ENCODE measurements at regions not wholly inside any gene's neighbourhood (a gene's known extent, or its start where the extent isn't known, plus 50 kb on each side); places are given as distances from the start of the nearest gene placed in this dataset.

- H3K9me2 ChIP-seq (replicated peaks; ENCODE audit: insufficient read depth, low read length): no peaks in the 10 kb centered on the region
- H3K9me3 ChIP-seq (ENCODE audit: insufficient read depth, low read length): no peaks in the 10 kb centered on the region
- H3K36me3 ChIP-seq (ENCODE audit: low read length): no peaks in the 10 kb centered on the region
- no peak overlapping the region for H2AFZ ChIP-seq (ENCODE audit: low read depth, low read length, severe bottlenecking)
- H4K20me1 ChIP-seq (ENCODE audit: low read depth, low read length): no peaks in the 10 kb centered on the region
- H3K9ac ChIP-seq (ENCODE audit: low read length): no peak overlapping the region
- H3K27ac ChIP-seq (ENCODE audit: low read depth, low read length): no peak overlapping the region
- TF ChIP-seq CTCF (IDR thresholded peaks at IDR 0.05; ENCODE audit: insufficient read depth, low read length, poor library complexity, severe bottlenecking) (no peak), EZH2phosphoT487 (conservative IDR thresholded peaks at IDR 0.05; ENCODE audit: low read length) (no peak)
- H3K27me3 ChIP-seq (ENCODE audit: low read length): no peaks in the 10 kb centered on the region
- H3F3A ChIP-seq (ENCODE audit: insufficient read depth): no peaks in the 10 kb centered on the region
- no peak overlapping the region for H3K4me2 ChIP-seq (ENCODE audit: low read depth, low read length, poor library complexity, severe bottlenecking)
- no peak overlapping the region for H3K4me3 ChIP-seq (ENCODE audit: insufficient read depth, low read length, poor library complexity, severe bottlenecking)
- no peaks in the 10 kb centered on the region for H3K79me2 ChIP-seq (ENCODE audit: insufficient read depth, low read length)
Measured at GRCh38 chr6:102417368-102417998, 1024.0 kb downstream of the GRIK2 start.

GRCh38 chr6:102415891-102416290, 1022.4 kb downstream of the GRIK2 start:
- Histone ChIP-seq H3K9me3 (ENCODE audit: insufficient read depth, low read length) (no peaks in the 10 kb centered on the region), H3K79me2 (ENCODE audit: insufficient read depth, low read length) (no peaks in the 10 kb centered on the region), H3K4me2 (ENCODE audit: low read depth, low read length, poor library complexity, severe bottlenecking) (no peak overlapping the region), H3F3A (ENCODE audit: insufficient read depth) (no peaks in the 10 kb centered on the region), H3K36me3 (ENCODE audit: low read length) (no peaks in the 10 kb centered on the region), H3K27me3 (ENCODE audit: low read length) (no peaks in the 10 kb centered on the region), H3K4me3 (ENCODE audit: insufficient read depth, low read length, poor library complexity, severe bottlenecking) (no peak overlapping the region), H4K20me1 (ENCODE audit: low read depth, low read length) (no peaks in the 10 kb centered on the region), H2AFZ (ENCODE audit: low read depth, low read length, severe bottlenecking) (no peak overlapping the region), H3K9ac (ENCODE audit: low read length) (no peak overlapping the region), H3K27ac (ENCODE audit: low read depth, low read length) (no peak overlapping the region), H3K9me2 (replicated peaks; ENCODE audit: insufficient read depth, low read length) (no peaks in the 10 kb centered on the region)
- TF ChIP-seq CTCF (IDR thresholded peaks at IDR 0.05; ENCODE audit: insufficient read depth, low read length, poor library complexity, severe bottlenecking): no peak
- no peak for TF ChIP-seq EZH2phosphoT487 (conservative IDR thresholded peaks at IDR 0.05; ENCODE audit: low read length)

DNA sequence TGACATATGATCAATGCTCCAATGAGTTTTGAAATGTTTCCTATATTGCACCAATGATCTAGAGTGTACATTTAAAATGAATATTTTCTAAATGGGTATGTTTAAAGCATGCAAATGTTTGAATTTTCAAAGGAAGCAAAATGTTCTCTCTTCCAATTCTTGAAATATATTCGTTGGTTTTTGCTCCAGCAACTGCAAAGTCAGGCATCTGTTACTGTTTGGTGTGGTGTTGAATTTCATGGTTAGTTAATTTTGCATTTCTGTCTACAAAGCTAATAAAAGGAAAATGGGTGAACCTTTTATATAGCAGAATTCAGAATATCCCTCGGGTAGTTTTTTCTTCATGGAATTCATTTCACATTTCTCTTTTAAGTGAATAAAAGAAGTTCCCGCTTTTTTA, 1018.3 kb downstream of the GRIK2 start:
- H3K36me3 ChIP-seq (ENCODE audit: low read length): no peaks in the 10 kb centered on the region
- no peaks in the 10 kb centered on the region for H4K20me1 ChIP-seq (ENCODE audit: low read depth, low read length)
- H3K79me2 ChIP-seq (ENCODE audit: insufficient read depth, low read length): no peaks in the 10 kb centered on the region
- H3F3A ChIP-seq (ENCODE audit: insufficient read depth): no peaks in the 10 kb centered on the region
- H3K4me2 ChIP-seq (ENCODE audit: low read depth, low read length, poor library complexity, severe bottlenecking): no peak overlapping the region
- no peak overlapping the region for H3K9ac ChIP-seq (ENCODE audit: low read length)
- H3K4me3 ChIP-seq (ENCODE audit: insufficient read depth, low read length, poor library complexity, severe bottlenecking): no peak overlapping the region
- H3K27me3 ChIP-seq (ENCODE audit: low read length): no peaks in the 10 kb centered on the region
- TF ChIP-seq CTCF (IDR thresholded peaks at IDR 0.05; ENCODE audit: insufficient read depth, low read length, poor library complexity, severe bottlenecking): no peak
- TF ChIP-seq EZH2phosphoT487 (conservative IDR thresholded peaks at IDR 0.05; ENCODE audit: low read length): no peak
- H3K9me3 ChIP-seq (ENCODE audit: insufficient read depth, low read length): no peaks in the 10 kb centered on the region
- no peaks in the 10 kb centered on the region for H3K9me2 ChIP-seq (replicated peaks; ENCODE audit: insufficient read depth, low read length)
- H2AFZ ChIP-seq (ENCODE audit: low read depth, low read length, severe bottlenecking): no peak overlapping the region
- no peak overlapping the region for H3K27ac ChIP-seq (ENCODE audit: low read depth, low read length)
